ENCODE measurements at regions not wholly inside any gene's neighbourhood (a gene's known extent, or its start where the extent isn't known, plus 50 kb on each side); places are given as distances from the start of the nearest gene placed in this dataset.

DNA sequence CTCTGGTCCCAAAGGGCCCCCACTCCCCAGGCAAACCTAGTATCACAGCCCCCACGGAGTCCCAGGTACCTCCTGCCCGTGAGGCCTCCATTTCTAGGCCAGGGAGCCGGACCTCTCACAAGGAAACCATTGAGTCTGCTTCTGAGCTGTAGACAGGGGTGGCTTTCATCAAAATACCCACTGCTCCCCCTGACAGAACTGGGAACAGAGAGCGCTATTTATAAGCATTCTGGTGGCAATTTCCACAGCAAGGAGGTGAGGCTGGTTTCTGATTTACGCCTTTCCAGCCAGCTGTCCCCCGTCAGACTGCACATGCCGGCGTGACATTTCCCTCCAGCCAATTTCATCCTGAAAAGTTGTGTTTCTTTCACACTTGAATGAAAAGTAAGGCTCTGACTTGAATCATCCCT lies 407.5 kb upstream of the PRKCQ start:
- TF ChIP-seq EZH2phosphoT487 (IDR thresholded peaks at IDR 0.05; ENCODE audit: borderline replicate concordance), result no peak
- TF ChIP-seq, protein P1, sequence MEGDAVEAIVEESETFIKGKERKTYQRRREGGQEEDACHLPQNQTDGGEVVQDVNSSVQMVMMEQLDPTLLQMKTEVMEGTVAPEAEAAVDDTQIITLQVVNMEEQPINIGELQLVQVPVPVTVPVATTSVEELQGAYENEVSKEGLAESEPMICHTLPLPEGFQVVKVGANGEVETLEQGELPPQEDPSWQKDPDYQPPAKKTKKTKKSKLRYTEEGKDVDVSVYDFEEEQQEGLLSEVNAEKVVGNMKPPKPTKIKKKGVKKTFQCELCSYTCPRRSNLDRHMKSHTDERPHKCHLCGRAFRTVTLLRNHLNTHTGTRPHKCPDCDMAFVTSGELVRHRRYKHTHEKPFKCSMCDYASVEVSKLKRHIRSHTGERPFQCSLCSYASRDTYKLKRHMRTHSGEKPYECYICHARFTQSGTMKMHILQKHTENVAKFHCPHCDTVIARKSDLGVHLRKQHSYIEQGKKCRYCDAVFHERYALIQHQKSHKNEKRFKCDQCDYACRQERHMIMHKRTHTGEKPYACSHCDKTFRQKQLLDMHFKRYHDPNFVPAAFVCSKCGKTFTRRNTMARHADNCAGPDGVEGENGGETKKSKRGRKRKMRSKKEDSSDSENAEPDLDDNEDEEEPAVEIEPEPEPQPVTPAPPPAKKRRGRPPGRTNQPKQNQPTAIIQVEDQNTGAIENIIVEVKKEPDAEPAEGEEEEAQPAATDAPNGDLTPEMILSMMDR (conservative IDR thresholded peaks at IDR 0.05; ENCODE audit: low read length), result no peak

Measured in Loucy (cell line).